HEK293 (cell line): ENCODE measurements at regions not wholly inside any gene's neighbourhood (a gene's known extent, or its start where the extent isn't known, plus 50 kb on each side); places are given as distances from the start of the nearest gene placed in this dataset.

ENCODE experiments used
- CTCF ChIA-PET: fragments of 350-600 bp; formaldehyde crosslinking; extraction: SDS; loops from one replicate; lab custom pipeline; 2021; ENCODE audit warnings: antibody characterized with exemption; lab: Yijun Ruan, JAX
- POLR2A ChIA-PET: fragments of 300-600 bp; formaldehyde crosslinking; extraction: SDS; loops from one replicate; lab custom pipeline; 2020; ENCODE audit warnings: antibody characterized with exemption, inconsistent platforms; lab: Yijun Ruan, JAX
- H3K27ac ChIP-seq: fragments of 200-500 bp; sonication (Bioruptor generic); 2 replicates; pipeline ENCODE4 v1.5.1; 2014; ENCODE audit warnings: low read depth, low read length, control low read depth, inconsistent platforms; ENCODE audit errors: extremely low read depth
- H3K36me3 ChIP-seq, 2 experiments: fragments of 200-500 bp in 1 of 2; sonication (Bioruptor generic) in 1 of 2; 1 replicate in 1 of 2; 2 replicates in 1 of 2; pipeline ENCODE4 v1.5.1; 2014 to 2017; ENCODE audit warnings: inconsistent platforms in 2 of 2, low read length in 2 of 2; ENCODE audit not compliant: control insufficient read depth in 2 of 2, insufficient read depth in 1 of 2
- H3K4me1 ChIP-seq: fragments of 200-500 bp; sonication (Bioruptor generic); 2 replicates; pipeline ENCODE4 v1.5.1; 2014; ENCODE audit warnings: mild to moderate bottlenecking, low read length, inconsistent platforms; ENCODE audit not compliant: control insufficient read depth, insufficient read depth
- H3K4me3 ChIP-seq: 2 replicates; pipeline ENCODE4 v1.5.1; 2011; ENCODE audit warnings: low read depth, mild to moderate bottlenecking, control low read depth, low read length, moderate library complexity
- H3K9me3 ChIP-seq: fragments of 200-500 bp; sonication (Bioruptor generic); 2 replicates; pipeline ENCODE4 v1.5.1; 2014; ENCODE audit warnings: low read depth, low read length, inconsistent platforms; ENCODE audit not compliant: control insufficient read depth, insufficient read depth
- GLIS2 ChIP-seq: fragments of 450-650 bp; formaldehyde crosslinking; IDR thresholded peaks from 2 replicates; pipeline ENCODE4 v1.5.1; 2016; ENCODE audit warnings: missing biosample characterization, missing genetic modification characterization
- KLF16 ChIP-seq: fragments of 450-650 bp; formaldehyde crosslinking; IDR thresholded peaks from 2 replicates; pipeline ENCODE4 v1.5.1; 2017; ENCODE audit warnings: missing biosample characterization, missing genetic modification characterization
- KLF8 ChIP-seq: fragments of 450-650 bp; formaldehyde crosslinking; IDR thresholded peaks from 2 replicates; pipeline ENCODE4 v1.5.1; 2016; ENCODE audit warnings: missing biosample characterization, missing genetic modification characterization
- TCF7L2 ChIP-seq: IDR thresholded peaks from 2 replicates; pipeline ENCODE4 v1.6.1; 2011; ENCODE audit warnings: low read depth, mild to moderate bottlenecking, inconsistent platforms, low read length, moderate library complexity, borderline replicate concordance
- ZBTB1 ChIP-seq: fragments of 450-650 bp; formaldehyde crosslinking; IDR thresholded peaks from 2 replicates; pipeline ENCODE4 v1.5.1; 2016; ENCODE audit warnings: missing biosample characterization, missing genetic modification characterization
- ZBTB48 ChIP-seq: fragments of 450-650 bp; formaldehyde crosslinking; IDR thresholded peaks from 2 replicates; pipeline ENCODE4 v1.5.1; 2016; ENCODE audit warnings: missing biosample characterization, missing genetic modification characterization
- ZFP69B ChIP-seq: fragments of 450-650 bp; formaldehyde crosslinking; IDR thresholded peaks from 2 replicates; pipeline ENCODE4 v1.5.1; 2016; ENCODE audit warnings: missing biosample characterization, missing genetic modification characterization
- ZNF133 ChIP-seq: fragments of 450-650 bp; formaldehyde crosslinking; IDR thresholded peaks from 2 replicates; pipeline ENCODE4 v1.5.1; 2016; ENCODE audit warnings: missing biosample characterization, missing genetic modification characterization
- ZNF138 ChIP-seq: fragments of 450-650 bp; formaldehyde crosslinking; IDR thresholded peaks from 2 replicates; pipeline ENCODE4 v1.5.1; 2016; ENCODE audit warnings: missing biosample characterization, missing genetic modification characterization, borderline replicate concordance
- ZNF175 ChIP-seq: fragments of 450-650 bp; formaldehyde crosslinking; IDR thresholded peaks from 2 replicates; pipeline ENCODE4 v1.5.1; 2016; ENCODE audit warnings: missing biosample characterization, missing genetic modification characterization
- ZNF184 ChIP-seq: fragments of 450-650 bp; IDR thresholded peaks from 2 replicates; pipeline ENCODE4 v1.5.1; 2018; ENCODE audit warnings: missing biosample characterization, mild to moderate bottlenecking, missing genetic modification characterization
- ZNF202 ChIP-seq: fragments of 450-650 bp; formaldehyde crosslinking; IDR thresholded peaks from 2 replicates; pipeline ENCODE4 v1.5.1; 2016; ENCODE audit warnings: missing biosample characterization, missing genetic modification characterization, borderline replicate concordance
- ZNF302 ChIP-seq: fragments of 450-650 bp; formaldehyde crosslinking; IDR thresholded peaks from 2 replicates; pipeline ENCODE4 v1.5.1; 2016; ENCODE audit warnings: missing biosample characterization, missing genetic modification characterization, low read depth
- ZNF561 ChIP-seq: fragments of 450-650 bp; IDR thresholded peaks from 2 replicates; pipeline ENCODE4 v1.5.1; 2018; ENCODE audit warnings: missing biosample characterization, missing genetic modification characterization, borderline replicate concordance
- ZNF670 ChIP-seq: fragments of 450-650 bp; formaldehyde crosslinking; IDR thresholded peaks from 2 replicates; pipeline ENCODE4 v1.5.1; 2016; ENCODE audit warnings: missing biosample characterization, missing genetic modification characterization, low read depth
- ZNF830 ChIP-seq: fragments of 450-650 bp; IDR thresholded peaks from 2 replicates; pipeline ENCODE4 v1.5.0; 2018; ENCODE audit warnings: missing biosample characterization, missing genetic modification characterization, low read depth, mild to moderate bottlenecking, moderate library complexity
- ZNF843 ChIP-seq: fragments of 450-650 bp; formaldehyde crosslinking; IDR thresholded peaks from 2 replicates; pipeline ENCODE4 v1.5.1; 2016; ENCODE audit warnings: missing biosample characterization, missing genetic modification characterization
- ZSCAN16 ChIP-seq: fragments of 450-650 bp; formaldehyde crosslinking; IDR thresholded peaks from 2 replicates; pipeline ENCODE4 v1.5.1; 2016; ENCODE audit warnings: missing biosample characterization, missing genetic modification characterization
- TF ChIP-seq, protein P1 (sequence below): fragments of 450-650 bp; formaldehyde crosslinking; IDR thresholded peaks from 2 replicates; pipeline ENCODE4 v1.5.1; 2016; ENCODE audit warnings: missing biosample characterization, missing genetic modification characterization, borderline replicate concordance
- TF ChIP-seq, protein P2 (sequence below): fragments of 450-650 bp; formaldehyde crosslinking; conservative IDR thresholded peaks from 2 replicates; pipeline ENCODE4 v1.5.1; 2016; ENCODE audit warnings: low read depth, missing biosample characterization, missing genetic modification characterization
- TF ChIP-seq, protein P3 (sequence below): fragments of 450-650 bp; formaldehyde crosslinking; IDR thresholded peaks from 2 replicates; pipeline ENCODE4 v1.5.1; 2016; ENCODE audit warnings: missing biosample characterization, missing genetic modification characterization
- TF ChIP-seq, protein P4 (sequence below): fragments of 450-650 bp; formaldehyde crosslinking; IDR thresholded peaks from 2 replicates; pipeline ENCODE4 v1.5.1; 2016; ENCODE audit warnings: missing biosample characterization, missing genetic modification characterization
- TF ChIP-seq, protein P5 (sequence below): fragments of 450-650 bp; formaldehyde crosslinking; IDR thresholded peaks from 2 replicates; pipeline ENCODE4 v1.5.1; 2017; ENCODE audit warnings: missing biosample characterization, missing genetic modification characterization

DNA sequence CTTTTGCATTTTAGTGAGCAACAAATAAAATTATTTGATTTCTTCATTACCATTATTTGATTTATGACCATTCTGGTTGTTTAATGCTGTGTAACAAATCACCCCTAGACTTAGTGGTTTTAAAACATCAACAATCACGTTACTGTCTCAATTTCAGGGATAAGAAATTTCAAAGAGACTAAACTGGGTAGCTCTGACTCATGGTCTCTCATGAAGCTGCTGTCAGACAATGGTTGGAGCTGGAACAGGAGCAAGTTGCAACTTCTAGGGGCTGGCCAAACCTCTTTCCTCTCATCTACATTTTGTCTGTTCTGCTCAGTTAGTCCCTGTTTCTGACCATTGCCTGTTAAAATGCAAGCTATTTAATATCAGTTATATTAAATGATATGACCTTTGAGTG, 517.0 kb downstream of the KCNH5 start:
- H3K36me3 ChIP-seq = no peaks in the 10 kb centered on the region
- H3K4me1 ChIP-seq = no peaks in the 10 kb centered on the region
- H3K27ac ChIP-seq = no peak overlapping the region
- ChIA-PET CTCF (no interaction called here), POLR2A (no interaction called here)
- H3K4me3 ChIP-seq = no peak overlapping the region
- TF ChIP-seq KLF8 (tag by site-specific recombination) (no peak), ZFP69B (tag by site-specific recombination) (no peak), ZNF202 (tag by site-specific recombination) (no peak)
- TF ChIP-seq, protein P1, sequence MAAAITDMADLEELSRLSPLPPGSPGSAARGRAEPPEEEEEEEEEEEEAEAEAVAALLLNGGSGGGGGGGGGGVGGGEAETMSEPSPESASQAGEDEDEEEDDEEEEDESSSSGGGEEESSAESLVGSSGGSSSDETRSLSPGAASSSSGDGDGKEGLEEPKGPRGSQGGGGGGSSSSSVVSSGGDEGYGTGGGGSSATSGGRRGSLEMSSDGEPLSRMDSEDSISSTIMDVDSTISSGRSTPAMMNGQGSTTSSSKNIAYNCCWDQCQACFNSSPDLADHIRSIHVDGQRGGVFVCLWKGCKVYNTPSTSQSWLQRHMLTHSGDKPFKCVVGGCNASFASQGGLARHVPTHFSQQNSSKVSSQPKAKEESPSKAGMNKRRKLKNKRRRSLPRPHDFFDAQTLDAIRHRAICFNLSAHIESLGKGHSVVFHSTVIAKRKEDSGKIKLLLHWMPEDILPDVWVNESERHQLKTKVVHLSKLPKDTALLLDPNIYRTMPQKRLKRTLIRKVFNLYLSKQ (tag by site-specific recombination) = no peak
- TF ChIP-seq, protein P2, sequence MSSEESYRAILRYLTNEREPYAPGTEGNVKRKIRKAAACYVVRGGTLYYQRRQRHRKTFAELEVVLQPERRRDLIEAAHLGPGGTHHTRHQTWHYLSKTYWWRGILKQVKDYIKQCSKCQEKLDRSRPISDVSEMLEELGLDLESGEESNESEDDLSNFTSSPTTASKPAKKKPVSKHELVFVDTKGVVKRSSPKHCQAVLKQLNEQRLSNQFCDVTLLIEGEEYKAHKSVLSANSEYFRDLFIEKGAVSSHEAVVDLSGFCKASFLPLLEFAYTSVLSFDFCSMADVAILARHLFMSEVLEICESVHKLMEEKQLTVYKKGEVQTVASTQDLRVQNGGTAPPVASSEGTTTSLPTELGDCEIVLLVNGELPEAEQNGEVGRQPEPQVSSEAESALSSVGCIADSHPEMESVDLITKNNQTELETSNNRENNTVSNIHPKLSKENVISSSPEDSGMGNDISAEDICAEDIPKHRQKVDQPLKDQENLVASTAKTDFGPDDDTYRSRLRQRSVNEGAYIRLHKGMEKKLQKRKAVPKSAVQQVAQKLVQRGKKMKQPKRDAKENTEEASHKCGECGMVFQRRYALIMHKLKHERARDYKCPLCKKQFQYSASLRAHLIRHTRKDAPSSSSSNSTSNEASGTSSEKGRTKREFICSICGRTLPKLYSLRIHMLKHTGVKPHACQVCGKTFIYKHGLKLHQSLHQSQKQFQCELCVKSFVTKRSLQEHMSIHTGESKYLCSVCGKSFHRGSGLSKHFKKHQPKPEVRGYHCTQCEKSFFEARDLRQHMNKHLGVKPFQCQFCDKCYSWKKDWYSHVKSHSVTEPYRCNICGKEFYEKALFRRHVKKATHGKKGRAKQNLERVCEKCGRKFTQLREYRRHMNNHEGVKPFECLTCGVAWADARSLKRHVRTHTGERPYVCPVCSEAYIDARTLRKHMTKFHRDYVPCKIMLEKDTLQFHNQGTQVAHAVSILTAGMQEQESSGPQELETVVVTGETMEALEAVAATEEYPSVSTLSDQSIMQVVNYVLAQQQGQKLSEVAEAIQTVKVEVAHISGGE (tag by site-specific recombination) = no peak
- no peaks in the 10 kb centered on the region for H3K9me3 ChIP-seq

DNA sequence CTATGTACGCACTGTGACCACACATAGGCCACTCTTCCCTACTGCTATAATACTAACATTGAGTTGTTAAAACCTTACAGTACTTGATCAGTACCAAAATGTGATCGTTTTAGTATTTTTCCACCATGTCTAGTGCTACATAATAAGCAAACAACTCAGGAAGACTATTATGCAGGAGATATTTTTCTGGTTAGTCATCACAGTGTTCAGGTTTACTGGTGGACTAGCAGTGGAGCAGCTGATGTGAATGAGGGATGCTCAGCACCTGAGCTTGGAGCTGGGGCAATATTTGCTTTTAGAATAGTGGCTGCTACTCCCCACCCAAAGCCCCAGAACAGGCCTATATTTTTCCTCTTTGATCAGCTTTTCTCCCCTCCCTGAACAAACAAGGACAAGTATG, 513.1 kb downstream of the KCNH5 start:
- Histone ChIP-seq H3K4me3 (no peak overlapping the region), H3K4me1 (no peaks in the 10 kb centered on the region), H3K27ac (no peak overlapping the region), H3K36me3 (no peaks in the 10 kb centered on the region), H3K9me3 (no peaks in the 10 kb centered on the region)
- ChIA-PET POLR2A (no interaction called here), CTCF (no interaction called here)
- TF ChIP-seq ZNF843 (no peak), ZBTB1 (no peak), ZSCAN16 (tag by site-specific recombination) (no peak), ZNF175 (no peak), ZBTB48 (no peak), ZNF670 (tag by site-specific recombination) (no peak), ZNF830 (no peak), KLF16 (tag by site-specific recombination) (no peak), GLIS2 (no peak), ZNF561 (tag by site-specific recombination) (no peak), ZNF184 (tag by site-specific recombination) (no peak), ZNF138 (tag by site-specific recombination) (no peak), TCF7L2 (no peak), ZNF302 (tag by site-specific recombination) (no peak), ZNF133 (tag by site-specific recombination) (no peak)
- TF ChIP-seq, protein P3, sequence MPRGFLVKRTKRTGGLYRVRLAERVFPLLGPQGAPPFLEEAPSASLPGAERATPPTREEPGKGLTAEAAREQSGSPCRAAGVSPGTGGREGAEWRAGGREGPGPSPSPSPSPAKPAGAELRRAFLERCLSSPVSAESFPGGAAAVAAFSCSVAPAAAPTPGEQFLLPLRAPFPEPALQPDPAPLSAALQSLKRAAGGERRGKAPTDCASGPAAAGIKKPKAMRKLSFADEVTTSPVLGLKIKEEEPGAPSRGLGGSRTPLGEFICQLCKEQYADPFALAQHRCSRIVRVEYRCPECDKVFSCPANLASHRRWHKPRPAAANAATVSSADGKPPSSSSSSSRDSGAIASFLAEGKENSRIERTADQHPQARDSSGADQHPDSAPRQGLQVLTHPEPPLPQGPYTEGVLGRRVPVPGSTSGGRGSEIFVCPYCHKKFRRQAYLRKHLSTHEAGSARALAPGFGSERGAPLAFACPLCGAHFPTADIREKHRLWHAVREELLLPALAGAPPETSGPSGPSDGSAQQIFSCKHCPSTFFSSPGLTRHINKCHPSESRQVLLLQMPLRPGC (tag by site-specific recombination) = no peak
- TF ChIP-seq, protein P4, sequence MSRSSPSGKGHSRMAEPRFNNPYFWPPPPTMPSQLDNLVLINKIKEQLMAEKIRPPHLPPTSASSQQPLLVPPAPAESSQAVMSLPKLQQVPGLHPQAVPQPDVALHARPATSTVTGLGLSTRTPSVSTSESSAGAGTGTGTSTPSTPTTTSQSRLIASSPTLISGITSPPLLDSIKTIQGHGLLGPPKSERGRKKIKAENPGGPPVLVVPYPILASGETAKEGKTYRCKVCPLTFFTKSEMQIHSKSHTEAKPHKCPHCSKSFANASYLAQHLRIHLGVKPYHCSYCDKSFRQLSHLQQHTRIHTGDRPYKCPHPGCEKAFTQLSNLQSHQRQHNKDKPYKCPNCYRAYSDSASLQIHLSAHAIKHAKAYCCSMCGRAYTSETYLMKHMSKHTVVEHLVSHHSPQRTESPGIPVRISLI (tag by site-specific recombination) = no peak
- TF ChIP-seq, protein P5, sequence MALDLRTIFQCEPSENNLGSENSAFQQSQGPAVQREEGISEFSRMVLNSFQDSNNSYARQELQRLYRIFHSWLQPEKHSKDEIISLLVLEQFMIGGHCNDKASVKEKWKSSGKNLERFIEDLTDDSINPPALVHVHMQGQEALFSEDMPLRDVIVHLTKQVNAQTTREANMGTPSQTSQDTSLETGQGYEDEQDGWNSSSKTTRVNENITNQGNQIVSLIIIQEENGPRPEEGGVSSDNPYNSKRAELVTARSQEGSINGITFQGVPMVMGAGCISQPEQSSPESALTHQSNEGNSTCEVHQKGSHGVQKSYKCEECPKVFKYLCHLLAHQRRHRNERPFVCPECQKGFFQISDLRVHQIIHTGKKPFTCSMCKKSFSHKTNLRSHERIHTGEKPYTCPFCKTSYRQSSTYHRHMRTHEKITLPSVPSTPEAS (tag by site-specific recombination) = no peak
